Gastroesophageal sphincter (tissue), 3 donors: ENCODE measurements at regions not wholly inside any gene's neighbourhood (a gene's known extent, or its start where the extent isn't known, plus 50 kb on each side); places are given as distances from the start of the nearest gene placed in this dataset.

Source experiments
- POLR2A ChIP-seq, 2 donors: fragments of 450-650 bp; IDR thresholded peaks; one replicate each; pipeline ENCODE4 v1.6.1; 2017; ENCODE audit warnings: antibody characterized with exemption in 2 of 2, mild to moderate bottlenecking in 2 of 2, moderate library complexity in 1 of 2
- TF ChIP-seq, protein P1 (sequence below), 4 experiments: fragments of 200-600 bp in 2 of 4; fragments of 450-650 bp in 2 of 4; sonication (generic) in 1 of 4; IDR thresholded peaks; one replicate each; pipeline ENCODE4 v1.5.1; 2017 to 2019; ENCODE audit warnings: antibody characterized with exemption in 4 of 4, mild to moderate bottlenecking in 2 of 4, moderate library complexity in 2 of 4

DNA sequence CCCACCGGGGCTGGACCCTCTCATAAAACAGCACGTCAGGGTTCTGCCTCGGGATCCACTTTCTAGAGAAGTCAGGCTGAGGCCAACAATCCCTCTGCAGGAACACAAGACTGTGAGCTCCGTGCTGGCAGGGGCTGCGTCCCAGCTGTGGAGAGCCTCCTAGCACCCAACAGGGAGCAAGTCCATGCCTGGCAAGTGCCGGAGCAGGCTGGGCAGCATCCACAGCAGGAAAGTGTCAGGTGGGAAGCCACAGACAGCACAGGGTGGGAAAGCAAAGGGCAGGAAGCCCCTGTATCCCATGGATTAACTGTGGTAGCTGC lies 682.3 kb downstream of the TBC1D22A start:
- TF ChIP-seq, protein P1, sequence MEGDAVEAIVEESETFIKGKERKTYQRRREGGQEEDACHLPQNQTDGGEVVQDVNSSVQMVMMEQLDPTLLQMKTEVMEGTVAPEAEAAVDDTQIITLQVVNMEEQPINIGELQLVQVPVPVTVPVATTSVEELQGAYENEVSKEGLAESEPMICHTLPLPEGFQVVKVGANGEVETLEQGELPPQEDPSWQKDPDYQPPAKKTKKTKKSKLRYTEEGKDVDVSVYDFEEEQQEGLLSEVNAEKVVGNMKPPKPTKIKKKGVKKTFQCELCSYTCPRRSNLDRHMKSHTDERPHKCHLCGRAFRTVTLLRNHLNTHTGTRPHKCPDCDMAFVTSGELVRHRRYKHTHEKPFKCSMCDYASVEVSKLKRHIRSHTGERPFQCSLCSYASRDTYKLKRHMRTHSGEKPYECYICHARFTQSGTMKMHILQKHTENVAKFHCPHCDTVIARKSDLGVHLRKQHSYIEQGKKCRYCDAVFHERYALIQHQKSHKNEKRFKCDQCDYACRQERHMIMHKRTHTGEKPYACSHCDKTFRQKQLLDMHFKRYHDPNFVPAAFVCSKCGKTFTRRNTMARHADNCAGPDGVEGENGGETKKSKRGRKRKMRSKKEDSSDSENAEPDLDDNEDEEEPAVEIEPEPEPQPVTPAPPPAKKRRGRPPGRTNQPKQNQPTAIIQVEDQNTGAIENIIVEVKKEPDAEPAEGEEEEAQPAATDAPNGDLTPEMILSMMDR (IDR thresholded peaks at IDR 0.05) = no peak
- no peak for TF ChIP-seq POLR2A (IDR thresholded peaks at IDR 0.05)
